ENCODE measurements at regions not wholly inside any gene's neighbourhood (a gene's known extent, or its start where the extent isn't known, plus 50 kb on each side); places are given as distances from the start of the nearest gene placed in this dataset.

GRCh38 chr4:116018831-116019230, 905.4 kb upstream of the NDST4 start:
- TF ChIP-seq CTCF (conservative IDR thresholded peaks at IDR 0.05 in 1 of 2, IDR thresholded peaks at IDR 0.05 in 1 of 2; ENCODE audit: extremely low read depth in 1 of 2, insufficient read depth in 1 of 2, low read depth in 1 of 2, low read length in 2 of 2), result no peak
- TF ChIP-seq EZH2 (IDR thresholded peaks at IDR 0.05; ENCODE audit: borderline replicate concordance, low read length), result no peak

Data from mammary epithelial cell (primary cell).